NCI-H1105 (cell line): ENCODE measurements at regions not wholly inside any gene's neighbourhood (a gene's known extent, or its start where the extent isn't known, plus 50 kb on each side); places are given as distances from the start of the nearest gene placed in this dataset.
"Not testable (repeated sequence)": the region's sequence is repeated elsewhere in the genome, so short reads cannot be mapped to it uniquely, and the experiment has no call there.

Experiments
- DNase-seq: peaks from one replicate; lab custom pipeline; 2025; lab: John Stamatoyannopoulos, UW

DNA sequence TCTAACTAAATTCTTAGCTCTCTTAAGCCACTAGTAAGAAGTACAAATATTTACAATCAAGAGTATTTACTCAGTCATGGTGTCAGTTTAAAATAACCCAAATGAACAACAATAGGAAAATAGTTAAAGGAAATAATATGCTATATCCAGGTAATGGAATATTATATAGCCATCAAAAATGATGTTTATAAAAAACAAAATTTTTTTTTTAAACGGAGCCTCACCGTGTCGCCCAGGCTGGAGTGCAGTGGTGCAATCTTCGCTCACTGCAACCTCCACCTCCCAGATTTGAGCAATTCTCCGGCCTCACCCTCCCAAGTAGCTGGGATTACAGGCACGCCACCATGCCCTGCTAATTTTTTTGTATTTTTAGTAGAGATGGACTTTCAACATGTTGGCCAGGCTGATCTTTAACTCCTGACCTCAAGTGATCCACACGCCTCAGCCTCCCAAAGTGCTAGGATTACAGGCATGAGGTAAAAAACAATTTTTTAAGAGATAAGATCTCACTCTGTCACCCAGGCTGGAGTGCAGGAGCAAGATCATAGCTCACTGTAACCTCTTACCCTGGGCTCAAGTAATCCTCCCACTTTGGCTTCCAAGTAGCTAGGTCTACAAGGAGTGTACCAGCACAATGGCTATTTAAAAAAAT, 132.5 kb downstream of the NOC3L start:
- DNase-seq, result no peak

DNA sequence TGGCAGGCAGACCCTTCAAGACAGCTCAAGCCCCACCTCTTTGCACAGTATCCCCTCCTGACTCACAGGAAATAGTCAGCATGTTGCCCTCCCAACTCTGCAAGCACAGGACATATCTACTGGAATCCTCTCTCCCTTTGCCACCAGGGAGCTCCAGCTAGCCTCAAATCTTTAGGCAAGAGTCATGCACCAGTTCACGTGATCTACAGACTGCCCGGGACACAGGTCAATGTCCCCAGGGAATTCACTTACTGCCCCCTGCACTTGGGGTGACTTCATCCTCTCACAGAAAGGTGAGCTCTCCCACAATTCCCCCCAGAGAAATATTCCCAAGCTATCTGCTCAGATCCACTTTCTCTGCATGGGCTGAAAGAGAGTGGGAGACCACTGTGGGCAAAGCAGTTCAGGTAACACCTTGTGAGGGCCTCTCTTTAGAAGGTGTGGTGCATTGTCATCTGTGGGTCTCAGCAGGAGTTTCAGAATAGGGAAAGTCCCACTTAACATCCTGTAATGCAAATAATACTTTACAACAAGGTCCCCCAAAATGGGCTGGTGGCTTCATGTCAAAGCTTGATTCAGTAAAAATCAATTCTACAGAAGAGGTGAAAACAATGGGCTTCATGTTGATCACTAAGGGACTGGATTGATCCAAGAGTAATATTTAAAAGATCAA, 129.9 kb downstream of the NOC3L start:
- no peak for DNase-seq

DNA sequence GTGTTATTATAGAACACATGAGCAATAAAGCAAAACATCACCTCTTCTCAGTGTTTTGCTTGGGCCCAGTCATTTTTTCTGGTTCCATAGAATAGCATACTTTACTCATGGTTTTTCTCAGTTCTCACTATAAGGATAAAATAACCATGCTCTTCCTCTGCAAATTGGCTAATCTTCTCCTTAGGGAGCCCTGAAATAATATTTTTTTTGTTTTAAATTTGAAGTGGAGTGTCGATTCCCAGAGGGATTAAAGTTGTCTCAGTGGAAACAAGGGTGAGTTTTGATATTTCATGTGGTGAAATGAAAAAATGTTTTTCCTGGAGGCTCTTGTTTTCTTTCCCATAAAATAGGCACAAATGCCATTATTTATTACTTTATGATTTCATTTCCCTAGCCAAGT, 127.3 kb downstream of the NOC3L start:
- DNase-seq, result no peak

DNA sequence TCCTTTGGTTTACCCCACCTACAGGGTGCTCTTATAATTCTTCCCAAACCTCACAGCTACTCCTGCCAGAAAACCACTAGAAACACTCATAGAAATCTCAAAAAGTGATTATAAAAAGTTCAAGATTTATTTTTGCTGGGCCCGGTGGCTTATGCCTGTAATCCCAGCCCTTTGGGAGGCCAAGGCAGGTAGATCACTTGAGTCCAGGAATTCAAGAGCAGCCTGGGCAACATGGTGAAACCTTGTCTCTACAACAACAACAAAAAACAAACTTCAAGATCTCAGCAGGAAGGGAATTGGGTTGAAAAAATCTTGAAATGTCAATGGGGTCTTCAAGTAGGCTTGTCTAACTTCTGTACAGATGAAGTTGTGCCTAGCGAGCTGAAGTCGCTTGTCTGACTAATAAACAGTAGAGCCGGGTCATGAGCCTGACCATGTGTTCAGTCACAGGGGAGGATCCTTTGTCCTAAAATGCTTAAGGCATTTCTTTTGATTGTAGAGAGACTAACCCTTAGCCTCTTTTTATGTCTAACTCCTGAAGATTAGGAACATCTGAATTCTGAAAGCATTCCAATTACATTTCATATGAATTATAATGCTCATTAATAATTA, 124.6 kb downstream of the NOC3L start:
- no peak for DNase-seq

DNA sequence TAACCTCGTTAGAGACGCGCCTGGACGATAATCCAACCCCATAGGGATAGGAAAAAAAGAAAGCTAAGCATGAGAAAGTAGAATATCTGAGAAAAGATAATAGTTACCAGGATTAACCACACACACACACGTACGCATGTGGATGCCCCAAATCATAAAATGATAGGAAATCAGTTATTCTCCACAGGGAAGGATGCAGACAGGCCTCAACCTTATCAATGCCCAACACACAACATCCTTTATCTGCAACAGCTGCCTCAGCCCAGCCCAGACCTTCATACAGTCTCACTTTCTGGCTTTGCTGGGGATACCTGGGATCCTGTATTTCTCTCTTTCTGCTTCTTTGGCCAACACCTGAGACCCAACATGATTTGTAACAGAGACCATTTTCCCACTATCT, 123.0 kb downstream of the NOC3L start:
- DNase-seq, result no peak

DNA sequence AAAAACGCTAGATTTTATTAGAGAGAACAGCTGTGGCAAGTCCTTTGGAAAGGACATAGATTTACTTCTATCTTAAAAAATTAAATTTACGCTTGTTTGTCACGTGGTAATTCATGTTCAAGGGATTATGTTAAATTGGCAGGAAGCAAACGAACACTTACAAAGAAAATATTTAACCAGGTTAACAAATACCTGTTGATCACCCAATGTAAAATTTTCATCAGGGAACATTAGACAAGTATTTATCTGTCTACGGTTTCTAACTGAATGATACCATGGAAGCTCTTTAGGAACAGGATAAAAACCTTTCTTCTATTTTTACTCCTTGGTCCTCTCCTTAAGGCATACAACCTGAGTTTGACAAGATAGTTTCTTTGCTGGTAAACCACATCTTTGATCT, 122.2 kb downstream of the NOC3L start:
- DNase-seq, result no peak

DNA sequence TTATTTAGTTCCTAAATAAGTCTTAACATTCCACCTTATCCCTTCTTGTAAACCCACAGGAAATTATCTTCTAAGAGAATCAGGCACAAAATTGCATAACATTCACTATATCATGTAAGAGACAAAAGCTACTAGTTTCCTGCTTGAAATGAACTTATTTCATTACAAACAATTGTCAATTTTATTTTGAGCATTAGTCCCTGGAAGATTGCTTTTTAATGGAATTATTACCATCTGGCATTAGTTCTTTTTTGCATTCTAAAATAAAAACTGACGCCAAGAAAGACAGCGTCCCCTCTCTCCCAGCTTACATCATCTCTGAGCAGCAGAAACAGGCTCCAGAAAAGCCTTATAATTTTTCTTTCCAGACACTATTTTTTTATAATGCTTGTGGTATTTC, 121.8 kb downstream of the NOC3L start:
- no peak for DNase-seq

DNA sequence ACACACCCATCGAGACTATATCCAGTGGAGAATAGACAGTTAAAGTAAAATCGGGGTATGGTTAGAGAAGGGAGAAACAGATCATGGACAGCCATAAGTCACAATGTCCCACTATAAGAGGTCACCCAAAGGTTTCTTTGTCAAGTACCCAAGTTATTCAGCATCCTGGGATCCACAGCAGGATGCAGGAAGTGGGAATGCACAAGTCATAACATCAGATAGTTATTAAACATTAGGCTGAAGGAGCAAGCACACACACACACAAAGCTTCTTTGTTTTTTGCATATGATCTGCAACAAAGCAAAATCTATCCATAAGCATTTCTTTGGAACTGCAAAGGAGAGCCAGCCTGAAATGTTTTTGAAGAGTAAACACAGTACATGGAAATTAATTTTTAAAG, 111.6 kb downstream of the NOC3L start:
- no peak for DNase-seq

DNA sequence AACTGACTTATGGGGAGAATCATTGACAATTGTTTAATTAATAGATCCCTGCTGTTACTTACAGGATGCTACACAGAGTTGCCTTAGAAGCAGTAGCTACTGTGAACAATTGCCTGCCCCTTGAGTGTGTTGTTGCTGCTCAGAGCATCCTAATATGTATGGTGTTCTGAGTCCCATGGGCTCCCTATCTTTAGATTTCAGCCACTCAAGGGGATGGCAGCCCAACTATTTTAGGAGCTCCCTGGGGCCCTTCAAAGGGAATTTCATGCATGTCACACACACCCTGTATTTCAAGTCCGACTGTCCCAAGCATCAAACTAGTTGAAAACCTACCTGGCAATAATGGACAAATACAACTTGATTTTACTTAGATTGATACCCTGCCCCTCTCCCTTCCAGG, 111.2 kb downstream of the NOC3L start:
- no peak for DNase-seq

DNA sequence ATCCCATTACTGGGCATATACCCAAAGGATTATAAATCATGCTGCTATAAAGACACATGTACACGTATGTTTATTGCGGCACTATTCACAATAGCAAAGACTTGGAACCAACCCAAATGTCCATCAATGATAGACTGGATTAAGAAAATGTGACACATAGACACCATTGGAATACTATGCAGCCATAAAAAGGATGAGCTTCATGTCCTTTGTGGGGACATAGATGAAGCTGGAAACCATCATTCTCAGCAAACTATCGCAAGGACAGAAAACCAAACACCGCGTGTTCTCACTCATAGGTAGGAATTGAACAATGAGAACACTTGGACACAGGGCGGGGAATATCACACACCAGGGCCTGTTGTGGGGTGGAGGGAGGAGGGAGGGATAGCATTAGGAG, 105.3 kb downstream of the NOC3L start:
- not testable (repeated sequence) for DNase-seq

DNA sequence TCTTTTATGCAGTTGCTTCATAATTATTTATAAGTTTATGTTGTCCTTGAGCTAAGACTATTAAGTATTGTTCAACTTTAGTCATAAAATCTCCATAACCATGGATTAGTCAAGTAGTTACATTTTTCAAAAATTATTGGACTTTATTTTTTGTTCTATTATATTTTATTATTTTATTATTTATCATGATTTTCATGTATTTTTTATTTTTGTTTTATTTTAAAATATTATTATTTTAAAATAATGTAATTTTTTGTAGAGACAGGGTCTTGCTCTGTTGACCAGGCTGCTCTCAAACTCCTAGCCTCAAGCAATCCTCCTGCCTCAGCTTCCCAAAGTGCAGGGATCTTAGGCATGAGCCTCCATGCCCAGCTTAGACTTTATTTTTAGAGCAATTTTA, 102.3 kb downstream of the NOC3L start:
- DNase-seq, result no peak

DNA sequence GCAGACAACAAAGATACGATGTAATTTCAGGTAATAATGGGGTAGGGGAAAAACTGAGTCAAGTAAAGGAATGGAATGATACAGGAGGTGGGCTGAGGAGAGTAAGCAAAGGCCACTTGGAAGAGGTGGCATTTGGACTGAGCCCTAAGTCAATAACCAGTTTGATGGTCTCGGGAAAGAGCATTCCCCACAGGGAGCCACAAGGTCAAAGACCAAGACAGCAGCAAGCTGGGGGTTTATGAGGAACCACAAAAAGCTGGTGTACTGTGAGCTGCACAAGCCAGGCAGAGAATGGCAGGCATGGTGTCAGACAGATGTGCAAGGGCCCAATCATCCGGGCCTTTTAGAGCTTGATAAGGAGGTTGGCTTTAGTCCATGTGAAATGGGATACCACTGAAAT, 98.7 kb downstream of the NOC3L start:
- DNase-seq, result no peak

DNA sequence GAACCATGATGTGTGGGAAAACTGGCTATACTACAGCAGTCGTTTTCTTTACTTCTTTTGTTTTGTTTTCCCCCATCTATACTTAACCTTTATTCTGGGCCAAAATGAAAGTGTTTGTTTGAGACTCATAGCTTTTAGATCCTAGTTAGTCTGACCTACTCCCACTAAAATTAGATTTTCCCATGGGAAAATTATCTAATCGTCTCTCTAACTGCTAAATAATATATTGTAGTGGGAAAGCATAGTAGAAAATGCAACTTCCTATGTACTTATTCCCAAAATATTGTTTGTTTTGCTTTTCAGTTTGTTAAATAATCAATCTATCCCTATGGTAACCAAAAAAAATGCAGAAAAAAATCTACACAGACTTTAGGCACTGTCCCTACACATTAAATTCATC, 96.6 kb downstream of the NOC3L start:
- DNase-seq, result no peak

DNA sequence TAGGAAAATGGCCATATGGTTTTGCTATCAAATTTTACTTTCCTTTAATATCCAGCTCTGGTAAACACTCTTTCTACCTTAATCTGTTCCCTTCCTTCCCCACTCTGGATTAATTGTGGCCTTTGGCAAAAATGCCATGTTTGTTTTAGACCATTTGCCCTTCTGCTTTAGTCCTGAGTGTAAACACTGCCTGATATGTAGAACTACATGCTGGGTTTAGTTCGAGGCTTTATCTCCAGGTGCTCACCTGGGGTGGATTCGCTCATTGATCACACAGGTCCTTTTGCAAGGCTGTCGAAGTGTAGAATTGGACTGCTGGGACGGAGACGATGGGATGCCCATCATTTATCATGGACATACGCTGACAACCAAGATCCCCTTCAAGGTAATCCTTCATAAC, 94.1 kb downstream of the NOC3L start:
- no peak for DNase-seq

DNA sequence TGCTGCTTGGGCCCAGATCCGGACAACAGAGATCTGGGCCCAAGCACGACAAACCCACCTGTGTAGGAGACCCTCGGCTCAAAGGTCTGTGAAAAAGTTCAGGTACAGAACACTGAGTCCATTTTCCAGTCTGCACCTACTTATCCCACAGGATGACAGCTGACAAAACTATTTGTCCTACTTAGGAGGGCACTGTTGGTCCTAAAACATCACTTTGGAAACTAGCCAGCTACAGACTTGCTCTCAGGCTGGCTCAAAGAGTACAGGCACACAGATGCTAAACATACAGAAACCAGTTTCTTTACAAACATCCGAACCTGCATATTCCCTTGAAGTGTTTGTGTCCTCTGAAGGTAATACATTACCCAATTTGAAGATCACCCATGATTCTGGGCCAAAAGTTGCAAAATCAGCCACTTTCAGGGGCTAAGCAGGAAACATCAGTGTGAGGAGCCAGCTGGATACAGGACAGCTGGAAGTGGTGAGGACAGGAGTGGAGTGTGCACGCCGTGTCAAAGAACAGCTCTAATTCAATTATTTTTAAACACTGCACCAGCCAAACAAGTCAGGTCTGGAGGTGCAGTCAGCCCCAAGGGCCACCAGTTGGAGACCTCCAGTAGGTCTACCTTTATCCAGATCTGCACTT, 88.5 kb downstream of the NOC3L start:
- no peak for DNase-seq

DNA sequence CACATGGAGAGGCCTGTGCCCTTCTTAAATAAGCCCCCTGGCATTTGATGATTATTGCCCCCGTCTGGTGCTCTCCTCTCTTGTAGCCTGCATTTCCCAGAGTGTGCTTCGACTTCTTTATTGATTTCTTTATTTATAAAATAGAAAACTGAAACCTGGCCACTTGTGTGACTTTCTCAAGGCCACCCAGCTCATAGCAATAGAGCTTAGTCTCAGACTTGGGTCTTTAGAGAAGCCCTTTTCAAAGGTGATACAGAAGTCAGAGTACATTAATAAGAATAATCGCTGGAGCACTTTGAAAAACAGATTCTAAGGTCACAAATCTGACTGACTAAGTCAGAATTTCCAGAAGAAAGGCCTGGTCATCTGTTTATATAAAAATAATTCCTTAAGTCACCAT, 86.6 kb downstream of the NOC3L start:
- no peak for DNase-seq

DNA sequence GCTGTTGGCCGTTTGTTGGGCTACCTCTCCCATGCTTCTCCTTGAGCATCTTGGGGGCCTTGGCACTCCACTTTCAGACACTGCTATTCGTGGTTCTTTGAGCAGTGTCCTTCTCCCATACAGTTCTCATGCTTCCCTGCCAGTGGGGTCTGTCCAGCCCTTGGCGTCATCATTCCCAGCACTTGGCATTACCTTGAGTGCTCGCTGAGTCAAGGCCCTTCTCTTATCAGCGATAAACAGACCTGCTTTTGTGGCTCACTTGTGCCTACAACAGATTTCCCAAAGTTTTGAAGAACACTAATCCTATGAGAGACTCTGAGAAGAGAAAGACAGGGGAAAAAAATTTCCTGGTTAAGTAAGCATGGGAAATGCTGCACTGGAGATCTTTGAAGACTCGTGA, 85.3 kb downstream of the NOC3L start:
- DNase-seq, result no peak

DNA sequence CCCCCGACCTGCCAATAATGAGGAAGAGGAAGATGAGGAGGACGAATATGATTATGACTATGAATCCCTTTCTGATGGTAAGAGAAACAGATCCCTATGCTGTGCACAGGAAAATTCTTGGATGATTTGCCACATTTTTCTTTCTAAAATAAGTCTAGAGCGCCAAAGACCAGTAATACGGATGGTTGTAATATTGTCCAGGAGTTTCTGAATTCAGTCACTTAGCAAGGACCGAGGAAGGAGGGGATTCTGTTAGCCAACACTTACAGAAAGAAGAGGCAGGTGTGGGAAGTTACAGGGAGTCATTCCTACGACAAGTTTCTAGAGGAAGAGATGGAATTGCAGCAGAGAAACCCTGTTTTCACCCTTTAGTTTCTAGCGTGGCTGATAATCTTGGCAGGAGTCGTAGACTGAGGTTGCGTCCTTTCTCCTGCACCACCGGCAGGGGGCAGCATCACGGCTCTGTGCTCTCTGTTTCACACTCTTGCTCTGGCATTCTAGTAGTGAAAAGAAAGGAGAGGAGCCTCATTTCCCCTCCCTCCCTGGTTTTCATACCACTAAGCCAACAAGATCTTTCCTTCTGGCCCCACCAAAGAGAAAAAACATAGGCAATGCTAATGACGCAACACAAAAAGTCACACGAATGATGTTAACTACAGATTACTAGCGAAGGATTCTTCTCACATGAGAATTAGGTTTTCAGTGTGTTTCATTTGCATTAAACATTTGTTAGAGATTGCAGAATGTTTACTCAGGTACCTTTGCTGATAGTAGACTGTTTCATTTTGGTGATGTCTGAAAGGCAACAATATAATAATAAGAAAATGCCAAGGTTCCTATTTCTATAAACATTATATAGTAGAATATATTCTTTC, 82.7 kb downstream of the NOC3L start:
- DNase-seq, result no peak

DNA sequence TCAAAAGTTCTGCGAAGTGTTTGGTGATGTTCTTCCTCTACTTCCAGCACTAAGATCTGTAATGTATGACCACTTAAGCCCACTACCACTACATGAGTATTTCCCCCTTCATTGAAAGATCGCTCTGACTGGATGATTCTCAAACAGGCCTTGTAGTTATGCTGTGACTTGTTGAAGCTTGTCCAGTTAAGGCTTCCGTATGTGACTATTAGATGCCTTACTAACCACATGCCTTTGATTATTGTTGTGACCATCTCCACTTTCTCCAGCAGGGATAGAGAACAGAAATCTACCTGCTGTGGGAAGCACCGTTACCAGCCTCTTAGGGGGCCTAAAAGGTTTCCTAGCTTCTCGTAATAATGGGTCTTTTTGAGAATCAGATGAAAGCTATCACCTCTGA, 81.1 kb downstream of the NOC3L start:
- DNase-seq, result no peak

DNA sequence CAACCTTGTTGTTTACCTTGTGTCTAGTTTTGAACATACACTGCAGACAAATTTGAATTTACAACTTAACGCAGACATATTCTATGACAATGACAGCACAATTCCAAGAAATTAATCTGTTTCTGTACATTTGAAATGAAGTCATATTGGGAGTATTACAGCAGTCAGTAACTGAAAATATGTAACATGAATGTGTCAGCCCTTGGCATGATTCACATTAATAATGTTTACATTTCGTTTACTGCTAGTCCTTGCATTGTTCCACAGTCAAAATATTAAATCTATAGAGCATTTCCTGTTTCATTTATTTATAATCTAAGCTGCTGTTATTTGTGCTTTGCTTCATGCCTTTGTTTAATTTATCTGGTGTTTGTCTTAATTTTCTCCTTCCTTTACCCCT, 80.4 kb downstream of the NOC3L start:
- DNase-seq, result no peak
